ENCODE measurements at regions not wholly inside any gene's neighbourhood (a gene's known extent, or its start where the extent isn't known, plus 50 kb on each side); places are given as distances from the start of the nearest gene placed in this dataset.
"Not testable (repeated sequence)": the region's sequence is repeated elsewhere in the genome, so short reads cannot be mapped to it uniquely, and the experiment has no call there.

- DNase-seq, result no peak
Observed at GRCh38 chr3:174462916-174463315, 396.2 kb upstream of the NAALADL2 start.

DNA sequence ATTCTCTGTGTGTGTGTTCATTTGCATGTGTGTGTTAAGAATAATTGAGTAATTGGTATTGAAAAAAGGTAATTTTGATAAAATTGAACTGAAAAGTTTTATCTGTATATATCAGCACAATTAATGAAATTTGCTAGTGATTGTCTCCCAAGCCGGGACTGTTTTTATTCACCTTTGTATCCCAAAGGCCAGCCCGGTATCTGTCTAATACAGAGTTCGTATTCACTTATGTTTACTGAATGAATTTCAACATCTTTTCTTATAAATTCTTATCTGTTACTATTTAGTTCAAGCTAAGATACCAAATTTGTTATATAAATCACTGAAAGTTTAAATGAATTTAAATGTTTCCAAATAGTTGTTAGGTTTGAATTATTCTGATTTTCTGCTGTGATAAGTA is 394.0 kb upstream of the NAALADL2 start:
- DNase-seq, result no peak

DNA sequence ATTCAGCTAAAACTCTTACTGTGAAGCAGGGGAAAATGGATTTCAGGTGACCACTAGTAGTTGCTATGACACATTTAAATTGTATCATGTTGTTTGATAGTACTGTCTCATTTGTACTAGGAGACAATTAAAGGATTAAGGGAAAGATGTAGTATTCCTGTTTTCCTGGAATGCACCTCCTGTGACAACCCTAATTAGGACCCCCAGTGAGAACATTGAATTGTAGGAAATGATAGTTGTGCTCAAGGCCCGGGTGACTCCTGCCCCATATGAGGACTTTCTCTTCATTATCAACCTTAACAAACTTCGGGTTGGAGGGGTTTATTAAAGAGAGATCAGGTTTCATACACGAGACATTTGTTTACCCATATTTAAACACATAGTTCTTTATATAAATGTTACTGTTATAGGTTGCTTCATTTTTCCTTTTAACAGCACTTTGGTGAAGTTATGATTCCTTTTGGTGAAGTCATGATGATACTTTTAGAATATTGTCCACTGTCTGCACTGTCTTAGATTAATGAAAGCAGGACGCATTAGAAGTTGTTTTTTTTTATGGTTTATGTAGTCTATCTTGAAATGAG is 392.6 kb upstream of the NAALADL2 start:
- no peak for DNase-seq

DNA sequence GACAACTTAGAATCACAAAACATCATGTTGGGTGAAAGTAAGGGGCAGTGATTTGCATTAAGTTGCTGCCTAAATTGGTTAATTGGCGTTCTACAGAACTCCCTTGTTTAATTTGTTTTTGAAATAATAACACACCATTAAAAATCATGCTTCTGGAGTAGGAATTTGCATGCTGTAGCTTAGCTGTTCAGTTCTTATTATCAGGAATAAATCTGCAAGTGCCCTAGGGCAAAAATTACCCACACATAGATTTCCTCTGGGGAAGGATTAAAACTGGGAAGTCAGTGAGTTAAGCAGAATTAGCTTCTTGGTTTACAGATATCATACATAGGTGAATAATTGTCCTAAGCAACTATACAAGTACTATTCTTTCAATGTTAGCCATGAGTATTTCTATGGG is 381.6 kb upstream of the NAALADL2 start:
- DNase-seq, result no peak

DNA sequence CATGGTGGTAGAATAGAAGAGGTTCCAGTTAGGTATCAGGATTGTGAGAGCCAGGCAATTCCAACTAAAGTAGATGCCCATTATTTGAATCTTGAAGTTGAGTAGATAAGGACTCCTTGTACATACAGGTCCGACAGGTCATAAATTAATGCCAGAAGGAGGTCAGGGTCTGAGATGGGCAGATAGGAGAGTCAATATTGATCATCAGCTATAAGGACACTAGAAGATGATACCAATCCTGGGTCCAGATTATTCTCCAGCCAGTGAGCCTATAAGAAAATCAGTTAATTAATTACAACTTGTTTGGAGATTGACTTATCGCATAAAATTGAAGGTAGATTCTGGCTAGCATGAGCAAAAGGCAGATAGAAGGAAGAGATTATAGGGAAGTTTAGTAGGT is 378.4 kb upstream of the NAALADL2 start:
- no peak for DNase-seq

DNA sequence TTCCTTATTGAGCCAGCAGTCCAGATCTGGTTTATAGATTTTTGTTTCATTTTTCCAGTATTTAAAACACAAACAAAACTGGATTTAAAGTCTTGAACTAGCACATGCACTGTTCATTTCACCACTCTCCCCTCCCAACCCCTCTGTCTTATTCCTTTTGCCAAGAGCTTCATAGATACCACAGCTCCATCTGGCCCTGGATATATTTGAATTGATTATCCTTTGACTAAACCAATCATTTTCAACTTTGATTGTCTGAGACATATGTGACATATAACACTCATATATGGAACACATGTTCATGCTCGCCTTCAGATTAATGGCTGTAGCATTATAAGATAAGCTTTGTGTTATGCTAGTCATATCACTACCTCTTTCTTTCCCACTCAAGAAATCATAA is 376.6 kb upstream of the NAALADL2 start:
- DNase-seq, result peak; percentile 5

DNA sequence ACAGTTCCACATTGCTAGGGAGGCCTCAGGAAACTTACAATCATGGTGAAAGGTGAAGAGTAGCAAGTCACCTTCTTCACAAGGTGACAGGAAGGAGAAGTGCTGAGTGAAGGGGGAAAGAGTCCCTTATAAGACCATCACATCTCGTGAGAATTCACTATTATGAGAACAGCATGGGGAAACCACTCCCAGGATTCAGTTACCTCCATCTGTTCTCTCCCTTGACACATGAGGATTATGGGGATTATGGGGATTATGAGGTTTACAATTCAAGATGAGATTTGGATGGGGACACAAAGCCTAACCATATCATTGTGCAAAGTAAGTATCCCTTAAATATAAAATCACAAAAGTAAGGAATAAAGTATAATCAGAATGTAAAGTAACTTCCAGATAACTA is 375.9 kb upstream of the NAALADL2 start:
- DNase-seq, result peak; percentile 0

DNA sequence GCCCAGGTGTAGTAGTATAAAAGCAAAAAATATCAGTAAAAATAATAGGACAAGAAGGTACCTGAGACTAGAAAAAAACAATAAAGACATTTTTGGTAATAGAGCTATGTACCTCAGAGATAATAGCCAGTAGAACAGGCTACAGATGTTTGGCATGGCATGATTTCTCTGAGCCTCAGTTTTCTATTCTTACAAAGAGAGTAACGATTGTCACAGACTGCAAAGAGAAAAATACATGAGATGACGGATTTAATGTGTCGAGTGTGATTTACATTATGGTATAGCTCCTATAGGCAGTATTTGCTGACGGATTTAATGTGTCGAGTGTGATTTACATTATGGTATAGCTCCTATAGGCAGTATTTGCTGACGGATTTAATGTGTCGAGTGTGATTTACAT is 375.3 kb upstream of the NAALADL2 start:
- not testable (repeated sequence) for DNase-seq

DNA sequence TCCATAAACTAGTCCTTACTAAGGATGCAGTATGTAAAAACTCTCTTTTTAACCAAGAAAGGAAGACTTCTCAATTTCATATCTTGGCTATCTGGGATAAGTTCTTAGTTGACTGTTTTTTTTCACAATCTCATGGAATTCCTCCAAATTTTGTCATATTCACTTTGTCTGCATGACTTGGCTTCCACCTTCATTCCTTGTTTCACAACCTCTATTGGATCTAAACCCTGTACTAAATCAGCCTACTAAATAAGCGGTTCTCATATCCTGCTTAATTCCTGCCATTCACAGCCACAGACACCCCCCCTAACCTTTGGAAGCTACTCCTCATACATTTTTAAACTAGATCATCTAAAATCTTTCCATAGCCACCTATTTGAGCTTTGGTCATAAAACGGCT is 370.6 kb upstream of the NAALADL2 start:
- no peak for DNase-seq

- no peak for DNase-seq
Observed at GRCh38 chr3:174495311-174495710, 363.8 kb upstream of the NAALADL2 start.

DNA sequence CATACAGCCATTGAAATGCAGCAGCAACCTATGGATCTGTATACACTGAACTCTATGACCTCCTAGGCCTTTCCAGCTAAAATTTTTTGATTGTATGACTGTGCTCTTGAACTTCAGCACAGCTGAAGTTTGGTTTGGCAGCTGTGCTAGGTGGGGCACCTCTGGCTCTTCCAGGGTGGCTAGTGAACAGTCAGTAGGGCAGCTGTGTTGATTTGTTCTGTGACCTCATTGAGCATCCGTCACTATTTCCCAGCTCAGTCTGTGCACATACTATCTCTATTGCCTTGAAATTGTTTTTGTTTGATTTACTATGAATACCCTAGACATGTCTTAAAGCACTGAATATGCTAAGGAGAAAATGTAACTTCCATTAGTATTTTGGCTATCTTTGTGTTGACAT is 363.2 kb upstream of the NAALADL2 start:
- no peak for DNase-seq

- no peak for DNase-seq
Observed at GRCh38 chr3:174498638-174499037, 360.5 kb upstream of the NAALADL2 start.

GRCh38 chr3:174505266-174505665 is 353.9 kb upstream of the NAALADL2 start:
- no peak for DNase-seq

- no peak for DNase-seq
Observed at GRCh38 chr3:174524203-174524602, 334.9 kb upstream of the NAALADL2 start.

GRCh38 chr3:174529298-174529697 is 329.8 kb upstream of the NAALADL2 start:
- no peak for DNase-seq

DNA sequence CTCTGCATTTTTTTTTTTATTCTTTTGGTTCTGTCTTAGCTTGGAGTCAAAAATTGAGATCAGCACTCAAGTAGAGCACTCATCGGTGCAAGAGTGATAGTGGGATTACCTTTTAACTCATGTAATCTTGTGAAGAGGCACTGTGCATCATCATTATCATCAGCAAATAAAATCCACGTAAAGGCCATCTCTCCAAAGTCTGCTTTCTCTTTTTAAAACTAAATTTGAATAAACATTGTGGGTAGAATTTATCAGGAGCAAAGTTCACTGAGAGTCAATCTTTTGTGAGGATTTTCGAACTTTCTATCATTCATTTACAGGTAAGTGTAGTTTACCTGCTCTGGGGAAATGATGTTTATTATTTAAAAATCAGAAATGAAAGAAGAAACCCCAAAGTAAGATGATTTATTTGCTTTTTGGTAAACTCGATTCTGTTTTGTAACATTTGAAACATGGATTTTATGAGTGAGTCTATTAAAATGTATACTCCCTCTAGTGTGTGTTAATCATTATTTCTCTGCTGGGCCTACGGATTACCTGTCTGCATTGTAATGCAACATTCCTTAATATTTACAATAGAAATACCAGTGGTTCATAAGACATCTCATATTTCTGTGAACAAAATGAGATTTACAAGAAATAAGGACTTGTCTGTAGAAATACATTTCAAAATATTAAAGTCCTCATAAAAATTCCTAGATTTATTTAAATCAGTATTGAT is 327.7 kb upstream of the NAALADL2 start:
- no peak for DNase-seq

GRCh38 chr3:174532216-174532615 is 326.9 kb upstream of the NAALADL2 start:
- no peak for DNase-seq

- DNase-seq, result no peak
Observed at GRCh38 chr3:174532776-174533175, 326.4 kb upstream of the NAALADL2 start.

DNA sequence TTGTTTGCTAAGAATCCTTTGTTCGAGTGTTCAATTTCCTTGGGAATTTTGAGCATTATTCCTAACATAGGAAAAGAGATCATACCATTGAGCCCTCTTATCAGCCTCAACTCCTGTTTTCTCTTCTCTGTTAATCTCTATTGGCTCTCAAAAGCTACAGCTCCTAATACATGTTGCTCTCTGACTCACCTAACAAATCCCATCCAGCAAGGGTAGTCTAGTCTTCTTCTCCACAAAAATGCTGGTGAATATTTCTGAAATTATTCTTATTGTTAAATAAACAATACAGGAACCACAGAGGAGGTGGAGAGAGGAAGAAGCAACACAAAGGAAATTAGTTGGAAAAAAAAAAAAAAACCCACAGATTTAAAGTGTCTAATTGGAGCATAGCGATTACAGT is 325.8 kb upstream of the NAALADL2 start:
- DNase-seq, result no peak

GRCh38 chr3:174536319-174536718 is 322.8 kb upstream of the NAALADL2 start:
- no peak for DNase-seq

DNA sequence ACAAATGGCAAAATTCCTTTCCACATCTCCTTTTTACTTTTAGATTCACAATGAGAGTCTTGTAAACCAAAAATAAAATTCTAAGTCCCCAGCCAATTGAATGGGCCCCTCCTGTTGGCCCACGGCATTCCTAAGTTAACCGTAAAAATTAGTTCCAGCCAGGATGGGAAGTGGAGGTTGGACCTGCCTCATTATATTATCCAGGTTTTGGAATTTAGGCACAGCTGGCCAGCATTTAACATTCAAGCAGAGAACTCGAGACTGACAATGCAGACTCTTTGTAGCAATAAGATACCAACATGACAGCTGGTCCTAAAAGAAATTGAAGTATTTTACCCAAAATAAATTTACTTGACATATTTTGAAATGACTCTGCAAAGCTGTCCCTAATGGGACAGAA is 321.0 kb upstream of the NAALADL2 start:
- no peak for DNase-seq

DNA sequence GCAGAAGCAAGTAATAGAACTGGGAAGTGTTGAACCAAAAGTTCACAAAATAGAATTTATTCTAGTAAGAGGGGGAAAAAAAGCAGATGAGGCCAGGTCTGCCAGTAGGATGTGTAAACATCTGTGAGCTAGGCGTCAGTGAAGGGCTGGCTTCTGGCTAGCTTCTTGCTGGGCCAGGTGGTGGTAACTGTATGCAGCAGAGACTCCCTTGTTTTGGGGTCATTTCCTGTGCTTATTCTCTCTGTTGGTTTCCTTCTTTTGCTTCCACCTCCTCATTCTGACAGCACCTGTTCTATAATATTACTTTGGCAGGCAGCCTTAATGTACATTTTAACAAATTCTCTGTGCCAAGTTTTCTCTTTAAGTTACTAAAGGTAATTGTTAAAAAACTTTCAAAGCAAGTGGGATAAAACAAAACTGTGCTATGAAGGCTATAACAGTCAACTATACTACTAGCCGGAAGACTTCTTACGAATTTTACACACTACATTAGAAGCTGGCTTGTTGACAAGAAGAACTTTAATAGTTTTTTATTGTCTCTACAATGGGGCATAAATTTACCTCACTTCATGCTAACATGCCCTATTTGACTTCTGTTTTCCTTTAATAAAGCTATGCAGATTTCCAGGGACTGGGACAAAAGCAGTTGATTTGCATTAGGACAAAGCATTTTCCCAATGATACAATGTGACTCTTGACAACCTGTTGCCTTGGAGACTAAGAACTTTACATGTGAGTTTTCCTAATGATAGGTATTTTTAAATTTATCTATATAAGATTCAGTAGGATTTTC is 318.8 kb upstream of the NAALADL2 start:
- DNase-seq, result peak; percentile 5

- DNase-seq, result no peak
Observed at GRCh38 chr3:174541708-174542315, 317.3 kb upstream of the NAALADL2 start.
